NCI-H2171 treated with DMSO at 0.1 percent for 48 hours (cell line): ENCODE measurements at regions not wholly inside any gene's neighbourhood (a gene's known extent, or its start where the extent isn't known, plus 50 kb on each side); places are given as distances from the start of the nearest gene placed in this dataset.

Experiments
- DNase-seq: peaks from one replicate; lab custom pipeline; 2025; lab: John Stamatoyannopoulos, UW

GRCh38 chr13:68030152-68030809, 800.1 kb upstream of the PCDH9 start:
- DNase-seq, result no peak

- no peak for DNase-seq
These were observed 798.6 kb upstream of the PCDH9 start for GRCh38 chr13:68028701-68029100.

DNA sequence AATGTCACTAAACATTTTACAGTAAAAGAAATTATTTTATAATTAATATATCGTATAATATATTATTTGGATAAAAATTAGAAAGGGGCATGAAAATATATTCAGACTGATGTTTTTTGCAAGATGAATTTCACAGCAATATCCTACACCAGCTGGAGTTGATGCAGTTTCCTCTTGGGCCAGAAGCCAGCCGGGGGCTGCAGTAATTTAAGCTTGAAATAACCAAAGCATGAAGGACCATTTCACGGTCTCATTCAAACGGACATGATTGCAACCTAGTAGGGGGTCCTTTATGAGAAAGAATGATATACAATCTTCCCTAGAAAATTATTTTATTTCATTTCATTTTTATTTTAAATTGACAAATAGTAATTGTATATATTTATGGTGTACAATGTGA, 797.2 kb upstream of the PCDH9 start:
- peak; percentile 38 for DNase-seq

DNA sequence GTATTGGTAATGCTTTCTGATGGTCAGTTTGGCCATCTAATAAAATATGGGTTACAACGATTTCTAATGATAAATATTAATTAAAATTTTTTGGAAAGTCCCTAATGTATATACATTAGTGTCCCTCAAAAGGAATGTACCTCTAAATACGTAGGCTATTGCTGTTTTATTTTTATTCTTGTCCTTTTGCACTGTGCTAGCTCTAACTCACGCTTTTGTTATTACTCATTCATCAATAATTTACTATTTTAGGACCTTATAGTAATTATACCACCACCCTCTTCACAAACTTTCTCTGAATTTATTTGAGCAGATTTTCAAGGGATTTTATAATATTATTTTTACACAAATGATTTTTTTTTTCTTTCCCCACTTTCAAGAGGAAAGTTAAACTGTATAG, 795.9 kb upstream of the PCDH9 start:
- DNase-seq, result no peak

GRCh38 chr13:68025604-68026003, 795.5 kb upstream of the PCDH9 start:
- no peak for DNase-seq

DNA sequence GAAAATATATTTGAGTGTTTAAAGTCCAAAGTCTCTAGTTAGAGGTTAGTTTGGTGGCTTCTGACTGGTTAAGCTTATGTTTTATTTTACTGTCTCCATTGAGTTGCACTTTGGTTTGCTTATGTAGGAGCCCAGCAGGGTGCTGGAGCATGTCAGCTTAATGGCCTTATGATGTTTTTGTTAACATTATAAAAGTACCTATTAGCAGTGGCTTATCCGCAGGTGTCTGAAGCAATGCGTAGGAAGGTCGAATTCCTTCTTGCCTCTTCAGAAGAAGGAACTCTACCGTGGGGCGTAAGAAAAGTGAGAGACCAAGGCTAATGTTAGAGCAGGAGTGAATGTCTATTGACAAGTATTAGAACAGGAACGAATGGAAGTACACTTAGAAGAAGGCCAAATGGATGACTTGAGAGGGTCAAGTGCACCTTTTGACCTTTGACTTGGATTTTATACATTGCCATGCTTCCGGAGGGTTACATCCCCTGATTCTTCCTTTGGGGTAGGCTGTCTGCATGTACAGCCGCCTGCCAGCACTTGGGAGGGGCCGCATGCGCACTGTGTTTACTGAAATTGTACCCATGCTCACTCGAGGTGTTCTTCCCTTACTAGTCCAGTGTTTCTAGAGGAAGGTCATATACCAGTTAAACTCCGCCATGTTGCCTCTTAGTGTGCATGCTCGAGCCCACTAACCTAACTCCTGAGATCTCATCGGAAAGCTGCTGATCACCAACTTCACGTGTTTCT, 793.9 kb upstream of the PCDH9 start:
- no peak for DNase-seq

DNA sequence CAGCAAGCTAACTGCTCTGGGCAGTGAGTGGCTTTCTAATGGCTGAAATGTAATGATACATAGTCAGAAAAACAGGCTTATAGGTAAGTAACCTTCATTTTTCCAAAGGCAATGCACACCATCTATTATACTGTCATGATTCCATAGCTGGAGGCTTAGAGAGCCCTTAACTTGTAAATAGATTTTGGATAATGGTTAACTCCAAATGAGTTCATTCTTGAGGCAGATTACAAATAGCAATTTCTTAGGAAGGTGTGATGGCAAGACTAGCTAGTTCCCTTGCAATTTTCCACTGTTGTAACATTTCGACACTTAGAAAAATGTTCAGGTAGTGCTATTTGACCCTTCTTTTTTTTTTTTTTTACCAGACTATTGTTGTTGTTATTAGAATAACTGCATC, 789.8 kb upstream of the PCDH9 start:
- DNase-seq, result no peak

GRCh38 chr13:68009546-68009945, 779.4 kb upstream of the PCDH9 start:
- no peak for DNase-seq

DNA sequence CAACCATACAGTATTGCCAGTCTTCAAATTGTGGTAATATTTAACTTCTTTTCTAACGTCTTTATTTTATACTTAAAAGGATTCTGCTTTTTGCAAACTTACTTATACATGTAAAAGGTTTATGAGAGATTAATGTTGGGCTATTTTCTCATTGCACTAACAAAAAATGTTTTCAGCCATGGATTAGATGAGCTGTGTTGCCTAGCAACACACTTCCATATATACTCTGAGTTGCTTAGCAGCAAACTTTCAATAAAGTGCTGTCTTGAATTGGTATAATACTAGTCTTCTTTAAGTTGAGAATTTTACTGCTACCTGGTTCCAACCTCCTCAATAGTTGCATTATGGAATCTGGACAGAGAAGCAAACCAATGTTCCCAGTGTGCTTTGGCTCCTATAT, 777.4 kb upstream of the PCDH9 start:
- no peak for DNase-seq

- no peak for DNase-seq
These were observed 766.0 kb upstream of the PCDH9 start for GRCh38 chr13:67996101-67996500.

- no peak for DNase-seq
These were observed 760.7 kb upstream of the PCDH9 start for GRCh38 chr13:67990868-67991267.

- no peak for DNase-seq
These were observed 756.1 kb upstream of the PCDH9 start for GRCh38 chr13:67986234-67986633.

GRCh38 chr13:67977066-67977465, 746.9 kb upstream of the PCDH9 start:
- DNase-seq, result no peak

DNA sequence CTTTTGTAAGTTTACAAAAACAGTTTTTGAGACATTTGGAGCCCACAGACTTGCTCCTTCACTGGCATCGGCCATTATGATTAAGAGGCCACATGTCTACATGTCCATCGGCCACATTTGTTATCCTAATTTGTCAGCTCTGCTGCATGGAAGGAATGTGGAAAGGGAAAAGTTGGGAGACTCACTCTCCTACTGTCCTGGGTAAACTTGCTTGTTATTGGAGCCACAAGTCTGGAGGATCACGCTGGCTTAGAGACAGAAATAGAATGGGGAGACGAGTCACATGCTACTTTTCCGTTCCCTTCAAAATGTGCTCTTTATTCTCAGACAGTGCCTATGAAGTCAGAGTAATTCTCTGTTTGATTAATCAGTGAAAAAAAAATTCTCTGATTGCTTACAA, 741.2 kb upstream of the PCDH9 start:
- DNase-seq, result no peak

GRCh38 chr13:67967031-67967430, 736.9 kb upstream of the PCDH9 start:
- DNase-seq, result no peak

- no peak for DNase-seq
These were observed 735.9 kb upstream of the PCDH9 start for GRCh38 chr13:67966065-67966464.

- DNase-seq, result no peak
These were observed 734.9 kb upstream of the PCDH9 start for GRCh38 chr13:67964986-67965385.

DNA sequence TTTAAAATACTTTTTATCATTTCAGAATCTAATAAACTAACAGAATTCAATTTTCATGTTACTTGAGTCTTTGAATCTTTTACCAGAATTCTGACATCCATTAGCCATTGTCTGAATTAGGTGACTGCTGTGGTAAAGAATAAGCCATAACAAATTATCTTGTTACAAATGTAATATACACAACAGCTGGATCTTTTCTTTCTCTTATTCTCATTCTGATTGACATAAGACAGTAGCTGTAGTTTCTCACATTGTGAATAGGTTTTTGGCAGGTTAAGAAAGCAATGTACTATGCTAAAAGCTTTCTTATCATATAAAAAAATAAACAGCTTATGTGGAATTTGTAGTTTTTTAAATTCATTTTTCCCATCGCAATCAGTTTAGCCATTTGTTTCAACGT, 734.0 kb upstream of the PCDH9 start:
- no peak for DNase-seq

- DNase-seq, result no peak
These were observed 731.2 kb upstream of the PCDH9 start for GRCh38 chr13:67961331-67961730.

DNA sequence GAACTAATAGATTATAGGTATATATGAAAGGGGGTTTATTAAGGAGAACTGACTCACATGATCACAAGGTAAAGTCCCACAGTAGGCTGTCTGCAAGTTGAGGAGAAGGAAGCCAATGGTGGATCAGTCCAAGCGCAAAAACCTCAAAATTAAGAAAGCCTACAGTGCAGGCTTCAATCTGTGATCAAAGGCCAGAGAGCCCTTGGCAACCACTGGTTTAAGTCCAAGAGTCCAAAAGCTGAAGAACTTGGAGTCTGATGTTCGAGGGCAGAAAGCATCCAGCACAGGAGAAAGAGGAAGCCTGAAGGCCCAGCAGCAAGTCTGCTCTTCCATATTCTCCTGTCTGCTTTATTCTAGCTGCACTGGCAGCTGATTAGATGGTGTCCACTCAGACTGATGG, 721.3 kb upstream of the PCDH9 start:
- no peak for DNase-seq

GRCh38 chr13:67950603-67951002, 720.5 kb upstream of the PCDH9 start:
- no peak for DNase-seq

DNA sequence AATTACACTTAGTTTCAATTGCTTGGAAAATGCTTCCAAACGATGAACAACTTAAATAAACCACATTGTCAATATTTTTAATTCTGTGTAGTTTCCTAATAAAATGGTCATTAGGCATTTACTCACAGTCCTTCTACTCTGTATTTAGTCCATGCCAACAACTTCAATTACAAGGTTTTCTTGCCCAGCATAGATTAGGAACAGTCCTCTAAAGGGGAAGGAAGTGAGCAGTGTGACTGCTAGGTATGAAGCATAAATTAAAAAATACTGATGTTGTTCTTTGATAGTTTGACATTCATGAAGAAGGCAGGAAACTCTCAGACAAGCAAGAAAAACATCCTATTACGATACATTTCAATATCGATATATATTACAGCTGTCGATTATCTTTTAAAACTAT, 716.0 kb upstream of the PCDH9 start:
- no peak for DNase-seq

GRCh38 chr13:67943116-67943515, 713.0 kb upstream of the PCDH9 start:
- DNase-seq, result no peak

DNA sequence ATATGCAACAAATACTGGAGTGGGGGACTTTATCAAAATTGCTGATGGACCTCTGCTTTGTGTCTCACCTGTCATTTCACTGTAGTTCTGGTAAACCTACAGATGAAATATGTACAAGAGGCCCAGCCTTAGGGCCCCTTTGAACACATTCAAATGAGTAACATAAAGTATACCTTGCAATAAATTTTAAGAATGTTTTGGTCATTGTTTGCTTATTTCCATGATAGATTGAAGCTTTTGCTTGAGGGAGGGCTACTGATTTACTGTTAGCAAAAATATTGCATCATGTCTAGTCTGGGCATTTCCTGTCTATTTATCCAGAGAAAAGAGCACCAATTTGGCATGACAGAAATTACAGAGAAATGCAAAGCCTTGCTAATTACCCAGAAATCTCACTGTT, 705.5 kb upstream of the PCDH9 start:
- DNase-seq, result no peak
